Stimulated activated CD8-positive, alpha-beta memory T cell treated with anti-CD3 and anti-CD28 coated beads, Interleukin-2, amount 100 ng/mL, for 48 hours (primary cell): ENCODE measurements at regions not wholly inside any gene's neighbourhood (a gene's known extent, or its start where the extent isn't known, plus 50 kb on each side); places are given as distances from the start of the nearest gene placed in this dataset.

Source experiments
- DNase-seq, 2 donors: peaks; one replicate each; pipeline ENCODE4 v3.0.0-alpha.2; 2020; ENCODE audit warnings: low read depth in 2 of 2

- no peak for DNase-seq
Observed at GRCh38 chr21:41593051-41593759, 85.2 kb upstream of the TMPRSS2 start.

DNA sequence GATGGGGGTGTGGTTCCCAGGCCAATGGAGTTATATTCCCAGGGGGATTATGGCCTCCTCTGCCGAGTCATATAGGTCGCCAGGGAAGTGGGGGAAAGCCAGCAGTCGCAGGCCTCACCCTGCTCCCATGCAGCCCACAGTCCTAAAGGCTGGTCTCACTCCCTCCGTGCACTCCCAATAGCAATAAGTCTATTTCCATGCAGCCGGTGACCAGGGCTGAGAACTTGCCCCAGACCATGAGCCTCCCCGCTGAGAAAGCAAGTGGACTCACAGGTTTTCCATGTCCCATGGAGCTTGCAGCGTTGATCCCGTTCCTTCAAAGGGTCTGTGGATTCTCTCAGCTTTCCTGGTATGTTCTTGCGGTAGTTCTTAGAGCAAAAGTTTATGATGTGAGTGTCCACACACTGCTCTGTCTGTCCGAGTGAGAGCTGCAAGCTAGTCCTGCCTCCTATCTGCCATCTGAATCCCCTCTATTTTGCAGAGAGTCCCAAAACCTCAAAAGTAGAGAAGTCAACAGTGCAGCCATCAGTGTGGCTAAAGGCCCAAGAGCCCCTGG, 81.7 kb upstream of the TMPRSS2 start:
- DNase-seq = no peak

- no peak for DNase-seq
Observed at GRCh38 chr21:41589131-41589530, 81.2 kb upstream of the TMPRSS2 start.

DNA sequence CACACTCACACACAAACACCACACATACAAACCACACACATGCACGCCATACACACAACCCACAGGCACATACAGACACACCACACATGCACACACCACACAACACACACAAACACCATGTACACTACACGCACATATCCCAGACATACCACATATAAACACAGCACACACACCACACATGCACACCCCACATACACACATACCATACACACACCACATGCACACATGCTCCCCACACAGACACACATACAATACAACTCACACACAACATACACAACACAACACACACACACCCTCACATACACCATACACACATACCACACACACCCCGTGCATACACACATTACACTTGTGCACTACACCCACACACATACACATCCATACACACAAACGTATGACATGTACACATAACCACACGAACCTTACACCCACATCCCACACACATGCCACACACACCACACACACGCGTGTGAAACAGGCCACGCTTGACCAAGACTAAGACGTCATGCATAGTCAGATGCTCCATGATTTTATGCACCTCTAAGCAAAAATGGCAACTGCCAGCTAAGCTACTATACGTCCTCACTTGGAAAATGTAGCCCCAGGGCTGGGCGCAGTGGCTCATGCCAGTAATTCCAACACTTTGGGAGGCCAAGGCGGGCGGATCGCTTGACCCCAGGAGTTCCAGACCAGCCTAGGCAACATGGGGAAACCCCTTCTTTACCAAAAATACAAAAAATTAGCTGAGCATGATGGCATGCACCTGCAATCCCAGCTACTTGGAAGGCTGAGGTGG, 77.4 kb upstream of the TMPRSS2 start:
- no peak for DNase-seq

DNA sequence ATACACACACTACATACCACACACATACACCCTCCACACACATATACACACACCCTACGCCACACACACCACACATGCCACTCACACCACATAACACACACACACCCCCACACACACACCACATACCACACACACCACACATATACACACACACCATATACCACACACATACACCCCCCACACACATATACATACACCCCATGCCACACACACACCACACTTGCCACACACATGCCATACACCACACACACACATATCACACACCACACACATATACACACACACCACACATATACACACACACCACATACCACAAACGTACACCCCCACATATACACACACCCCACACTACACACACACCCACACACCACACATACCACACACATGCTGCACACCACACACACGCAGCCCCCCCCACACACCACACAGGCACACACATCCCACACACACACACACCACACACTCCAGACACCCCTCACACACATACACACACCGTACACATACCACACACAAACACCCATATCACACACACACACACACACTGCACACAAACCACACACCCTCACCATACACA, 76.7 kb upstream of the TMPRSS2 start:
- DNase-seq = no peak

GRCh38 chr21:41583274-41583790, 75.4 kb upstream of the TMPRSS2 start:
- DNase-seq = no peak

GRCh38 chr21:41582866-41583265, 74.9 kb upstream of the TMPRSS2 start:
- DNase-seq = no peak

- no peak for DNase-seq
Observed at GRCh38 chr21:41582298-41582840, 74.4 kb upstream of the TMPRSS2 start.

- no peak for DNase-seq
Observed at GRCh38 chr21:41581592-41582228, 73.8 kb upstream of the TMPRSS2 start.

DNA sequence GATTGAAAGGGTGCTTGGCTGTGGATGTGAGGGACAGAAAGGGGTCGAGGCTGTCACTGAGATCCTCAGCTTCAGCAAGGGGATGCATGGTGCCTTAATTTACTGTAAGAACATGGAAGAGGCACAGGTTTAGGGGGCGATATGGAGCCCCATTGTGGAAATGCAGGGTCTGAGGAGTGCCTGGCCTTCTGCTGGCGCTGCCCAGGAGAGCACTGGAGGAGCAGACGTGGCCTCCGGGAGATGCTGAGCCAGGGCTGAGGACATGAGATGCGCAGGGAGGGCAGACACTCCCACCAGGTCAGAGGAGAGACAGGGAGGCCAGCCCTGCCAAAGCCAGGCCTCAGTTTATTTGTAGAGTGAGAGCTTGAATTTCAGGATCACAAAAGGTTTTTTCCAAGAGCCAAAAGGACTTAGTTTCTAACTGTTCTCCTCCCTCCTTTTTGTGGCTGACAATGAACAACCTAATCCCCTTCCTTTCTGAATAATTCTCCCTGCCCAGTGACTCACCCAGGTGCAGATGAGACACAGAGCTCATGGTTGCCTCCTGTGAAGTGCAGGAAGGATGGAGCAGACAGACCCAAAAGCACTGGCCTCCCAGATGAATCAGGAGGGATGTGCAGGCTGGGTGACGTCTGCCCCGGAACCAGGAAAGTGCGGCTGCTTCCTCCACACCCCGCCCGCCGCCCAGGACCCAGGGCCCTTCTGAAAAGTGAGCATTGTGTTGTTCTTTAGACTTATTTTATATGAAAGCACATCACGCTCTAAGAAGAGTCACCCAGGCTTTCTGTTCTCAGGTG, 73.0 kb upstream of the TMPRSS2 start:
- DNase-seq = no peak

DNA sequence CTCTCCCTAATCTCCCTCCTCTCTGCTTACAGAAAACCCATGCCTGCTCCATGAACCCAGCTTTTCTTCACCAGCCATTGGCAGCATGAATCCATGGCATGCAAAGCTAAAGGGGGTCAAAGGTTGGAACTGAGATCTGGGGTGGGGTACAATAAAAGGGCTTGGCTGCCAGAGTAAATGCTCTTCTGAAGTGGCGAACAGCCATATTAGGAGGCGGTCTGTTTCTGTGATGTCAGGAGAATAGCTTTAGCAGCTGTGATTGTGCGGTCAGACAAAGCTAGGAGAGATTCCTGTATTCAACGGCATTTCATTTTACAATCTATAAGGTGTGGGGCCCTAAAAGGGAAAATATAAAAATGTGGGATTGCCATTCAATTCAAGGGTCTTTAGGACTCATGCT, 71.7 kb upstream of the TMPRSS2 start:
- no peak for DNase-seq

DNA sequence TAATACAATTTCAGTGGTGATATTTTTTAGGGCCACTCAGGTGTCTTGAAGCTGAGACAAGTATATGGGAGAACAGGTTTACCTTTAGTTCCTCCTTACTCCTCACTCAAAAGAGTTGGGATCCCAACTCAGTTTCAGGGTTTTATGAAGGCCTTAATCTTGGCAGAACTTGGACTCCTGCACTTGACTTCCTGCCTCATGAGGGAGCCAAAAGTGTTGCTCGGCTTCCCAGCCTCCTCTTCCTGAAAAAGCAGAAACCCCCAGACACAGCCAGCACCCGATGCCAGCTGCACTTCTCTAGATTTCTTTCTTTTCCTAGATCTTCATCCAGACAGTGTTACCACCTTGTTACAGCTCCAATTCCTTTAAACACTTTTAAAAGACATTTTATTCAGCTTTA, 70.8 kb upstream of the TMPRSS2 start:
- no peak for DNase-seq

DNA sequence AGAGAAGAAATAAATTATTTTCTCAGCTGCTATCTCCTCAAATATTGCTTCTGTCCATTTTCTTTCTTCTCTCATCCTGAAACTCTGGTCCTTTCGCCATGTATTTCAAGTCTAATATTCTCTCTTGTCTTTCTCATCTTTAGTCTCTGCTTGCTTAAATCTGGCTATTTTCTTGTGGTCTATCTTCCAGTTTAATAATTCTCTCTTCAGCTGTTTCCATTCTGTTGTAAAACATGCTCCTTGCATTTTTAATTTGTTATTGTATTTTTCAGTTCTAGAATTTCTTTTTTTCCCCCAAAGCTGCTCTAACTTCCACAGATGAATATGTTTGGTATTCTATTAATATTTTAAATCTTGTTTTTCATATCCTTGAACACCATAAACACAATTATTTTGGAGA, 70.1 kb upstream of the TMPRSS2 start:
- no peak for DNase-seq

- no peak for DNase-seq
Observed at GRCh38 chr21:41576013-41576615, 68.2 kb upstream of the TMPRSS2 start.

DNA sequence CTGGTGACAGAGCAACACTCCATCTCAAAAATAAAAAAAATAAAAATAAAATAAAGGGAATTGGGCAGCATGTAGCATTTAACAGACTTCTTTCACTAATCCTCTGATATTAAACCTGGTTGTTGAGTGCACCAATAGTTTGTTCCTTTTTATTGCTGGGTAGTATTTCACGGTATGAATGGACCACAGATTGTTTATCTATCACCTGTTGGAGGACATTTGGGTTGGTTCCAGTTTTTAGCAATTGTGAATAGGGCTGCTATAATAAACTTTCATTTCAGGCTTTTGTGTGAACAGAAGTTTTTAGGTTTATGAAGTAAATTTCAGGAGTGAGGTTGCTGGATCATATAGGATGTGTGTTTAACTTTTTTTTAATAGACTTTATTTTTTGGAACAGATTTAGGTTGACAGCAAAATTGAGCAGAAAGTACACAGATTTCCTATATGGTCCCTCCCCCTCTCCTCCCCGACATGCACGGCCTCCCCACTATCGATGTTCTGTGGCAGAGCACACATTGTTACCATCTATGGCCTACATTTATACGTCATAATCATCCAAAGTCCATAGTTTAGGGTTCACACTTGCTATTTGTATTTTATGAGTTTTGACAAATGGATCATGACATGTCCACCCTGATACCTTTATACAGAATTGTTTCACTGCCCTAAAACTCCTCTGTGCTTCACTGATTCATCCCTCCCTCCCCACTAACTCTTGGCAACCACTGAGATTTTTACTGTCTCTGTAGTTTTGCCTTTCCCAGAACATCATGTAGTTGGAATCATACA, 66.1 kb upstream of the TMPRSS2 start:
- no peak for DNase-seq

DNA sequence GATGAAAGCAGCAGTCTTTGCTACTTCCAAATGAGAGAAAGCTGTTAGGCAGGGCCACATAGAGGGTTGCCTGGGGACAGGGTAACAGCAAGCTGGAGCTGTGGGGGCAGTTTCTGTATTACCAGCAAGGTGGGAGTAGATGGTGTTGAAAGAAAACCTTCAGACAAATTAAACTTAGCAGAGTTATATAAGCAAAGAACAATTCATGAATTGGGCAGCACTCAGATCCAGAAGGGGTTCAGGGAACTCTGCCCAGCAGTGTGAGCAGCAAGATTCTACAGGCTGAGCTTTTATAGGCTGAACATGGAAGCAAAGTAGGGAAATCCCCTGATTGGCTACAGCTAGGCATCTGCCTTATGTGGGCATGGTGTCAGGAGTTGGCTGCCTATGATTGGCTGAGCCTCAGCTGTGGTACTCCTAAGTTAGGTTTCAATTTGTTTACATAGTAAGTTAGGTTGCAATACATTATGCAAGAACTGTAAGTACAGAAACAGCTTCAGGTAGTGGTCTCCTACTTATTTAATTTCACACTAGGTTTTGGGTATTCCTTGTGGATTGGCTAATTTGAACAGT, 64.1 kb upstream of the TMPRSS2 start:
- no peak for DNase-seq

GRCh38 chr21:41570791-41571355, 62.9 kb upstream of the TMPRSS2 start:
- no peak for DNase-seq

DNA sequence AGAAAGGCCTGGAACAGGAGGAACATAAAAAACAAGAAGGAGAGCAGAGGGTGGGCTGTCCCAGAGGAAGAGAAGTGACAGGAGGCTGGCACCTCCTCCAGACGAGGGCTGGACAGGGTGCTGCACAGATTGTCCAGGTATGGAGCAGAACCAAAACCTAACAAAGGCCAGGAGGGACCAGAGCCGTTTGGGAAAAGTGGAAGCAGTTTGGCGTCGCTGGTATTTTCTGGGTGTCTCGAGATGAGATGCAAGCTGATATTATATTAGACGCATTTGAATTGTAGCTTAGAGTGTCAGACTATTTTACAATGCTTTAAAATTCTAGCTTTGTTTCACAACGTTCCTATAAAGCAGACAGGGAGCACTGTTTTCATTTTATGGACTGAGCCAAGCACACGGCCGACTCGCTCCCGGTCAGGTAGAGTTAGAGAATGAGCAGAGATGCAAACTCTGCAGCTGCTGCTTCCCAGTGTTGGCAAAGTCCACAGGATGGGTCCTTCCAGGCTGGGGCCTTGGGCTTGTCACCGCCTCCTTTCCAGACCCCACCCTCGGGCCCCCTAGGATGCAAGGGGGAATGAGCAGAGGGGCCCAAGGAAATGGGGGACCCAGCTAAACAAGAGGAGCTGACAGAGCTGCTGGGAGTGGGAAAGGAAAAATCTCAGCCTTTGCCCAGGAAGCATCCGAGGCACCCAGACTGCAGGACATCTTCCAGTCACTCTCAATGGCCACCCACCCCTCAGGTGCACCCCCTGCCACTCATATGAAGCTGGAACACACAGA, 60.8 kb upstream of the TMPRSS2 start:
- DNase-seq = no peak
